Activated effector memory CD4-positive, alpha-beta T cell treated with anti-CD3 and anti-CD28 coated beads, Interleukin-2, amount 50 U/mL, for 16 hours (primary cell): ENCODE measurements at regions not wholly inside any gene's neighbourhood (a gene's known extent, or its start where the extent isn't known, plus 50 kb on each side); places are given as distances from the start of the nearest gene placed in this dataset.
A peak's percentile ranks its signal among the peaks of the same experiment; 100 is the strongest.

Experiments used
- DNase-seq: peaks from one replicate; pipeline ENCODE4 v3.0.0-alpha.2; 2020

DNA sequence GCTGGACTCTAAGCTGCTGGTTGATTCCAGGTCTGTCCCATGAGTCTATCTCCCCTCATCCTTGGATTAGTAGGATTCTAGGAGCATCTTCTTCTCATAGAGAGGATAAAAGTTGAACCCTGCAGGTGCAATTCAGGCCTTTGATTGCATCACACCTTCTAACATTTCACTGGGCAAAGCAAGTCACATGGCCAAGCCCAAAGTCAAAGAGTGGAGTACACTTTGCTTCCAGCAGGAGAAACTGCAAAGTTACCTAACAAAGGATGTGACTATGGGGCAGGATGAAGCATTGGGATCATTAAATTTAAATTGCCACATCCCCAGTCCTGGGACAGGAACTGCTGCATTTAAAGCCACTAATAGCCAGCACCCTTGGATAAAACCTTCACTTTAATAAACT lies 51.0 kb upstream of the EGFLAM start:
- DNase-seq: no peak

DNA sequence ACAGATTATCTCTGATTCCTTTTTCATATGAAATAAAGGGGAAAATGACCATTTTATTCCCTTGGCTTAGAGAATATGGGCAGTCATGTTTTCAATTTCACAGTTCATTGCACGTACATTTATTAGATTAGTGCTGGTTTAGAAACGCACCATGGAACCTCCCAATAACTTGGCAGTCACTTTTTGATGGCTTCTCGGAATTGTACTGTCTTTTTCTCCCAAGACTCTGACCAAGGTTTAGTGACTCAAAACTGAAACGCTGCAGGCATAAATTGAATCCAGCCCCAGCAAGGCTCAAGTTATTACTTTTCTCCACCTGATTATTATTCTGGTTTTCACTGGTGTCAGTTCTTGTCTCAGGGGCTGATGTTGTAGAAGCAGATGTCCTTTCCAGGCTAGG lies 55.6 kb upstream of the EGFLAM start:
- DNase-seq: no peak

DNA sequence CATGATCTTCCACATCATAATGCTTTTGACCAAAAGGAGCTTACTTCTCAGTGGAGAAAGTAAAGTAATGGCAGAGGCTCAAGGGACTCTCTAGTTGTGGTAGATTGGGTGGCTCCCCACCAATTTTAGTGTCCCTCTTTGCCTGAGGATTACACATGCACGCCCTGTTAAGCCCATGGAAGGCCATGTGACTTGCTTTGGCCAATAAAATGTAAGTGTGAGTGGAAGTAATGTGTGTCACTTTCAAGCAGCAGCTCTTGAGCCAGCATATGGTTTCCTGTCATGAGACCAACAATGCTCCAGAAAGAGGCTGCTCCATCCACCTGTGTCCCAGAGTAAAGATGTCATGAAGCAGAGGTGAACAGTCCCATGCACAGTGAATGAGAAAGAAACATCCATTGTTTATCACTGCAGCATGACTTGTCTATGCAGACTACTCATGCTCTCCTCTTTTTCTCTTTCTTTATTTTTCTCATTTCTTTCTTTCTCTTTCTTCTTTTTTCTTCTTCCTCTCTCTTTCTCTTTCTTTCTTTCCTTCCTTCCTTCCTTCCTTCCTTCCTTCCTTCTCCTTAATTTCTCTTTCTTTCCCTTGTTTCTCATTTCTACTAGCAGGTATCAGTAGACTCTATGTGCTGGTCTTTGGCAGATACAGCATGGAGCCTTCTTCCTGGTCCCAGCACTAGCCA lies 57.3 kb upstream of the EGFLAM start:
- DNase-seq: no peak

DNA sequence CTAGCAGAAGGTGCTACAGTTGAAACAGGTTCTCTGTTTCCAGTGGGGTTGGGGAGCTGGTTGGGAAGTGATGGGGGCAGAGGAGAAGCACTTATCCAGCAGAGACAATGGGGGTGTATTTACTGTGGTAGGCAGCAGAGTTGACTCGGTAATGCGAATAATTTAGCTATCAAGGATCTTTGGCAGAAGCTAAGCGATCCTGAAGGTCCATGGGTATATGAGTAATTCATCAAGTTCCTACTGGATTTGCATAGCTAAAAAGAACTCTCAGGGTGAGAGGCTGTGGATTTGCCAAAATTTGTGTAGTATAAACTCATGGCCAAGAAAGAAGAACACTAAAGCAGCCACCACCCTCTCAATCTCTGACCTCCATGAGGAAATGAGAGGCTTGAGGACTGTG lies 61.2 kb upstream of the EGFLAM start:
- no peak for DNase-seq

DNA sequence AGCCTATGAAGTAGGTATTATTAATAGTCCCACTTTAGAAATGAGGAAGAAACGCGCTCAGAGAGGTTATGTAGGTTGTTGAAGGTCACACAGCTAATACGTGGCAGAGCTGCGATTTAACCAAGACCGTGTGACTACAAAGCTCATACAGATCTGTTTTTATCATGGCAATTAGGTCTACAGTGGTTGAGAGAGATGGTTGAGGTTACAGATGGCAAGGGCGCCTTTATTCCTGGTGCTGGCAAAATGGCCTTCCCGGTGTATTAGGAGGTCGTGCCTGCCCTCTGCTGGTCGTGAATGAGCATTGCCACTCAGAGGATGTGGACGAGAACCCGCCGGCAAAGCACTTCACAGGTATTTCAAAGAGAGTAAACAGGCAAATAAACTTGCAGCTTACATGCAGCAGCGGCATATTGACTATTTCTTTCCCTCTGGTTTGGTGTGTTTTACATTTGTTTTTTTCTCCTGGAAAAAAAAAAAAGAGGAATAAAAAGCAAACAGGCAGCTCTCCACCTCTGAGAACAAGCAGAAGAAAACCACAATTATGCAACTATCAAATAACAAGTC lies 65.3 kb upstream of the EGFLAM start:
- peak; percentile 81 for DNase-seq

DNA sequence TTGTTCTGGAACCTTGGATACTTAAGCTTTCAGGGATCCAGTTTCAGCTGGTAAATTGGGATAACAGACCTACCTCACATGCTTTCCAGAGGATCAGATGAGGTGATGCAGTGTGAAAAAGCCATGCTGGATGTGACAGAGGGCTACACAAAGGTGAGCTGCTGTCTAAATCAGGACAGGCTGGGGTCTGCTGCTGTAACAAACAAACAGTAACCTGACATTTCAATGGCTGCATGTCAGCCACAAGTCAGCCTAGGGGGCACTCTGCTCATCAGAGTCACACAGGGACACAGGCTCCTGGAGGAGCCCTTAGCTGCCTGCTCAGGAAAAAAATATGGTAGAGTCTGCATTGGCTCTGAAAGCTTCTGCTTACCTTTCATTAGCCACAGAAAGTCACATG lies 66.7 kb upstream of the EGFLAM start:
- no peak for DNase-seq

DNA sequence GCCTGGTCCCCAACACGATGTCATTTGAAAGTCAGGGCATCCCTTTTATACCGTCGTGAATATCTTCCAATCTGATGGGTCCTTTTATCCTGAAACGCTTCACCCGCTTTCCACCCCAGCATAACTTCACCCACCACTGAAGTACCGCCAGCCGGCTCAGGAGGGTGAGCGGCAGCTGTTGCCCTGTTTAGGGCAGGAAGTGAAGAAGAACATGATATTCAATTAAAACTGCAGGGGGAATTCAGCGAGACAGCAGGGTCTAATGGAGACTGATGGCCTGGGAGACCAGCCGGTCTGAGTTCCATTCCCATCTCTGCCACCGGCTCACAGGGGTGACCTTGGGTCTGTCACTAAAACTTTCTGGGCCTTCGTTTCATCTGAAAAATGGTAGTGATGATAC lies 68.2 kb upstream of the EGFLAM start:
- DNase-seq: no peak

DNA sequence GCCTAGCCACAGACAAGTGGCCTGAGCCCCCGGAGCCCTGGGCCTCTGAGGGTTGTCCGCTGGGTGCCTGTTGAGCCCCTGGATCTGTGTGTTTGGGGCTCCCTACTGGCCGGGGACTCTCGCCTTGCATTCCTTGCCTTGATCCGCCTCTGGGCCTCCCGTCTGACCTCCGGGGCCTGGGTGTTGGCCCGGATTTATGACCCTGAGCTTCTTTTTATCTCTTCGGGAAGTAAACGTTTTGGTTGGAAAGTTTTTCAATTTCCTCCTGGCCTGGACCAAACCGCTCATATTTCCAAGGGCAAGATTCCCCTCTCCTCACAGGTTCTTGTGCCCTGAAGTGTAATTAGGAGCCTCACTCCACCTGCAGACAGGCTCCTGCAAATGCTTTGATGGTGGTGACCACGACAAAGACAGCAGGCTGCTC lies 69.3 kb upstream of the EGFLAM start:
- DNase-seq: no peak

DNA sequence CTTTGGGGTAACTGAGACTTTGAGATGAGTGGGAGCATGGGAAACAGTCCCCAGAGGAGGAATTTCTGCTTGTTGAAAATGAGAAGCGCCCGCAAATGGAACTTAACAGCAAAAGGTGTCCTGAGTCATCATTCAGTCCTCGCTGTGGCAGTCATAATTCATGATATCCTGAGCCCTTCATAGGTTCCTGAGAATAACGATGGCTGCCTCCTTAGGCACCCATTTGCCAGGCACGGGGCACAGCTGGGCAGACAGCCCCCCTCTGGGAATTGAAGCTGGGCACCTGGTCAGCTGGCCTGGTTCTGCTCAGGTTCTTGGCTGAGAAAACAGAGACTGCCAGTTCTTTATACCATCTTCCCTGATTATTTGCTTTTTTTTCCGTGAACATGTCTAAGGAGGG lies 69.8 kb upstream of the EGFLAM start:
- no peak for DNase-seq

DNA sequence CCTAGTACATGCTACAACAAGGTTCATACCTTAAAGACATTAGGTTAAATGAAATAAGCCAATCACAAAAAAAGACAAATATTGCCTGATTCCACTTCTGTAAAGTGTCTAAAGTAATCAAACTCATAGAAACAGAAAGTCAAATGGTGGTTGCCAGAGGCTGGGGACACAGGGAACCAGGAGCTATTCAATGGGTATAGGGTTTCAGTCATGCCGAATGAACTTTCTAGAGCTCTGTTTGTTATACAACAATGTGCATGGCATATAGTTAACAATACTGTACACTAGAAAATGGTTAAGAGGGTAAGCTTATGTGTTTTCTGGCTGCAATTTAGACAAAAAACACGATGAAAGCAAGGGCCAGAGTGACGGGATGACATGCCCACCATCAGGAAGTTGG lies 70.8 kb upstream of the EGFLAM start:
- DNase-seq: no peak

DNA sequence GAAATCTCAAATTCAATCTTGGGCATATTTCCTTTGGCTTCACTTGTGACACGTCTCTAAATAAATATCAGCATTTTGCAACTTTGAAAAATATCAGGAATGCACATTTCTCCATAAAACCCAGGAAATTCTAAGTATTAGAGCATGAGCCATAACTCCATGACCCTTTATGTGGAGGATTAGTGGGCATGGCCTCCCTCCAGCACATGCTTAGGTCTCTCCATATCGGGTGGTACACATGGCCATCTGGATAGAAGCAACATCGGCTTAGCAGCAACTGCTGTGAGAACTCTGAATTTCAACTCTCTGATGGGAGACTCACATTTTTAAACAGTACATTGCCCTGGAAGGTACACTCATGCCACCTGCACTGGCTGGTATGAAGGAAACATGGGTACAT lies 73.7 kb upstream of the EGFLAM start:
- DNase-seq: no peak

DNA sequence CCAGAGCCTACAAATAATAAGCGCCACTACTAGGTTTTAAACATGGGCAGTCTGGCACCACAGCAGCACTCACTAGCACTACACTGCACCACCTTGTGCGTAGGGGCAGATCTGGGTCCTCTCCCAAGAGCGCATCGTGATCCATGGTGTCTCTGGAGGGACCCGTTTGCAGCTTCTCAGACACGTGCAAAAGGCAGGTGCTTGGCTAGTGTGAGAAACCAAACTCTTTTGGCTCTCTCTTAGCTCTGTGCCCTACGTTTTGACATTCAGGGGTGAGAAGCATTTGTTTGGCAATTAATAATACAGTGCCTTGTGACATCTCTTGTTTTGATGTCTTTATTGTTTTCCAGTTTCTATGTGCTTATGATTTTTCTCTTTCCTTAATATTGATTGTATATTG lies 75.4 kb upstream of the EGFLAM start:
- DNase-seq: no peak

DNA sequence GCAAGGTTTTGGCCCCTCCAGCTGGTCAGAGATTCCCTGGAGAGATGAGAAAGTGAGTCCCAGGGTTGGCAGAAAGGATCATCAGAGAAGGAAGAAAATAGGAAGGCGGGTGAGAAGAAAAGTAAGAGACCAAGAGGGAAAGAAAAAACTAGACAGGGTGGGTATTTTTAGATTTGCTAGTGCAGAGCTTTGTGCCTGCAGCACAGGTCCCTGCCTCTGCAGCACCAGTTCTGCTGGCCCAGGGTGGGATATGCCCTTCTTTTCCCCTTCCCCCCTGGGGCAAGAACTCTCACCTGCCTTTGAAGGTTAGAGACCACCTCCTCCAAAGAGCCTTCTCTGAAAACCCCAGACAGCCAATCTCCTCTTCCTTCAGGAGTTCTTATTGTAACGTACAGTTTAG lies 90.3 kb upstream of the EGFLAM start:
- no peak for DNase-seq

DNA sequence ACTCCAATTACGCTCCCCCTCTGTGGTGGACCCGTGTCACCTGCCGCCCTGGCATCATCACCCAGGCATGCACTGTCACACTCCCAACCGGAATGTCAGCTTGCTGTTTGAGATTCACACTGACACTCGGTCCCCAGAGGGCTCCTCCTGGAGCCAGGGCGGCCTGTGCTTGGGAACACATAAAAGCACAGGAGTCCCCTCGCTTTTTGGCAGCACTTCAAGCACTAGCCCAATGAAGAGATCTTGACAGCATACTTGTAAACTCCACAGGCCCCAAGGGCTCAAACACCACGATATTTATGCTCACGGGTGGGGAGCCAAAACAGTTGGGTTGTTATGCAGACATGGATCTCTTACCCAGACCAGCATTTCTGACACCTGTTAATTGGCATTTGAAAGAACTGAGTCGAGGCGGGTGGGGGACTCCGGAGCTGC lies 90.8 kb upstream of the EGFLAM start:
- no peak for DNase-seq

DNA sequence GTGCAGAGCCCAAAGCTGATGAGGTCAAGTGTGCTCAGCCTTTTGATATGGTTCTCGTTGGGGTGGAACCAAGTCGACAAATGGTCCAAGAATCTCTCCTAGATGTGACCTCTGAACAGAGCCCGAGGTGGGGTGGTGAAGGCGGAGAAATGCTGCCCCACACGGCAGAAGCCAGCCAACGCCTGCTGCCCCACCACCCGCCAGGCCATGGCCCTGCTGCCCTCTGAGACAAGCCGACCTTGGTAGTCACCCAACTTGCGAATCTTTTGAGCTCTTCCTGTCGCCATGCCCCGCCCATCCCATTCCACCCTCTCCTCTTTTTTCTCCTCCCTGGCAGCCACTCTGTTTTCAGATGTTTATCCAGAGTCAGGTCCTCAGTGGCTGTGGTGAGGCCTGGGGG lies 91.5 kb upstream of the EGFLAM start:
- DNase-seq: no peak

DNA sequence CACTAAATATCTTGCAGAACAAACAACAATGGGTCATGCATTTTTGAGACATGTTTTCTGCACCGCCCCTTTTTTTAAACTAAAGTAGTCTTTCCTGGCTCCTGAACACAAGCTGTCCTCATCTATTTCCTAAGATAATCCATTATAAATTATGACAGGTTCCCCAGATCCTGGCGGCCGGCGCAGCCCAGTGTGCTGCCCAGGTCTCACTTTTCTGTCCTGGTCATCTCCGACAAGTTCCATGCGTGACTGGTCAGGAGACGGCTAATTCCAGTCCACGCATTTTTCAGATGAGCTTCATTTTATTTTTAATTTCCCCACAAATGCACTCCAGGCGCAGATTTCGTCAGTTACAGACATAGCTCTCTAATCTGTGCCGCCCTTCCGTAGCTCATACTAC lies 92.9 kb upstream of the EGFLAM start:
- DNase-seq: no peak

DNA sequence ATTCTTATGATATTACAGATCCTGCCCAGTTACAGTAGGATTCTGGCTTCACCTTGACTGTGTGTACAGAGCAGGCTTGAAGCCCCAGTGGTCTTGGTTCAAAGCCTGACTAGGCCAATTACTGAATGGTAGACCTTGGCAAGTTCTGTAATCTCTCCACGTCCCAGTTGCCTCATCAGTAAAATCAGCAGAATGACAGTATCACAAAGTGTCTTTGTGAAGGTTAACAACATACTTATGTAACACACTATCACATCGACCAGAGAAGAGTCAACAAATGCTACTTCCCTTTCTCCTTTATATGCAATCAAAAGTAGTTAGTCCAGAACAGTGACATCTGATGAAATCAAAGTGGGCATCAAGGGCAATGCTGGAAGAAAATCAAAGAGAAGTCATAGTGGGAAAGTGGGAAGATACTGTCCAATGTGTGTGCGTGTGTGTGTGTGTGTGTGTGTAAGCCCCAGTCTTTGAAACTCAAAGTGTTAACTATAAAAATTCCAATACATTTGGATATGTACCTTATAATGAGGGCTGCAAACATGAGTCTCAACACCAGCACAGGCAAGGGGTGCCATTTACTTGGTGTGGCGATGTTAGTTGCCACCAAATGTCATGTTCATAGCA lies 93.5 kb upstream of the EGFLAM start:
- no peak for DNase-seq

DNA sequence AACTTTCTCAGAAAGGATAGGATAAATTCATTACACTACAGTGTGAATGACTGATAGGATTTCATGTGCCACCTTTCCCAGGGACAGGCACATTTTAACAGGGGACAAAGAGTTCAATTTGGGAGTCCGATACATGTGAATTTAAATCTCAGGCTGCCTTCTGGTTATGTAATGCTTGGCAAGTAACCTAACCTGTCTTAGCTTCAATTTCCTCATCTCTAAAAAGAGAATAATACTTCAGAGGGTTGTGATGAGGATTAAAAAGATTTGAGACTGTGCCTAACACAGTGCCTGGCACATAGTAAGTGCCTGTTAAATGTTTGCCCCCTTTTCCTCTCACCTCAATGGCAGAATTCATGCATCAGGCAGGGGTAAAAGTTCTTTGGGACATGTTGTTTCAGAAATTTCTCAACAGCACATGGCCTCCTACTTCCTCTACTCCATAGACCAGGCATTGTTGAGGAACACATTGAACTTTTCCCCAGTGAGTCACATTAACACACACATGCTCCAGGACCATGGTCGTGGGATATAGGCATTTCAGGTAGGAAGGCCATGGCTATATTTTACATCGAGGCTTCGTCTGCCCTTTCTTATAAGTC lies 94.6 kb upstream of the EGFLAM start:
- DNase-seq: no peak

DNA sequence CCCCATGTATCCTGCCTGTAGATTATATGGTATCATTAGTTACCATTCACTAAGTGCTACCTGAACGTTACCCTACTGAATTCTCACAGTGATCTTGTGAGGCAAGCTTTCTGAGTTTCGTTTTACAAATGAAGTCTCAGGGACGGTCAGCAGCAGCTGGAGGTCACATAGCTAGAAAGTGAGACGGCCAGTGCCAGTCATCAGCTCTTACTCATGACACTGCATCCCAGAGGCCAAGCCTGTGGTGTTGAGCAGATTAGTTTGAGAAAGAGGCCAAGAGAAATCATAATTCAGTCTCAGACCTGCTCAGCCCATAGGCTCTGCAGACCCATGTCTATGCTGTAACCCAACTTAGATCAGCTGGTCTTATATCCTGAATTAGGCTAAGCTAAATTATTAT lies 95.7 kb upstream of the EGFLAM start:
- DNase-seq: no peak

DNA sequence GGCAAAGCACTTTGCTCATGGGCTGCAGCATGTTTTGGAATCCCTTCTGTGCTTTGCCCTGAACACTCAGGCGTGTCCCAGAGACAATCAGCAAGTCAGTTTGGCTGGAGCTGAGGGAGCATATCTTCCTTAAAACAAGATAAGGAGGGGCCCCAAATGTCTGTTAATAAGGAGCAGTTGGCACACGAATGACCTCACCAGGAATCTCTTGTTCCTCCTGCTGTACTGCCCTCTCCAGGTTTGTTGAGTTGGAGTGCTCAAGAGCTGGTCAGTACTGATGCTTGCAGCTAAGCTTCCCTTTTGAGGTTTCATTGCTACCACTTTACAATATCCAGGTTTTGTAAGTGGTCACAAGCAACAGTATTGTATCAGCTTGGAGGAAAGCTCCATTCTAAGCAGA lies 101.3 kb upstream of the EGFLAM start:
- no peak for DNase-seq

DNA sequence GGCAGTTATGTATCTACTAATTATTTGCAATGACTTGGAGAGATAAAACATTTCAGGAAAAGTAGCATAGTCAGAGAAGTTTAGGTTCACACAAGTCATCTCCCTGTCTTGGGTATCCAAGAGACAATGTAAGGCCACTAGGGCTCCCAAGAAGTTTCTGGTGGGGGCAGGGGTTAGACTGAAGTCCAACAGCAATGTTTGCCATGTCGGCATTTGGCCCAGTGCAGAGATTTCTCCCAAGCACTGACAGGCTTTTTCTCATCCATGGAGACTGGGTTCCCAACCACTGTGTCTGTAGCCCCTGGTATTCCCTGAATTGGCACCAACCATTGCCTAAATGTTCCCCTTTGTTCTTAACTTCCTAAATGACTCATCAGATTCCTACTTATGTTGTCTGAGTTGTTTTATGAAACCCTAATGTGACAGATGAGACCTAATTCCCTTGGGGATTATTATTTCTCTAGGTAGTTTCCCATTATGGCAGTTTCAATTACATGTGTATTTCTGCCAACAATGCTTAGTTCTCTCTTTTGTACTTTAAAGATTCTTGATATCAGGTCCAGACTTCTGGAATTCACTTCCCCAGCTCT lies 103.6 kb upstream of the EGFLAM start:
- no peak for DNase-seq

DNA sequence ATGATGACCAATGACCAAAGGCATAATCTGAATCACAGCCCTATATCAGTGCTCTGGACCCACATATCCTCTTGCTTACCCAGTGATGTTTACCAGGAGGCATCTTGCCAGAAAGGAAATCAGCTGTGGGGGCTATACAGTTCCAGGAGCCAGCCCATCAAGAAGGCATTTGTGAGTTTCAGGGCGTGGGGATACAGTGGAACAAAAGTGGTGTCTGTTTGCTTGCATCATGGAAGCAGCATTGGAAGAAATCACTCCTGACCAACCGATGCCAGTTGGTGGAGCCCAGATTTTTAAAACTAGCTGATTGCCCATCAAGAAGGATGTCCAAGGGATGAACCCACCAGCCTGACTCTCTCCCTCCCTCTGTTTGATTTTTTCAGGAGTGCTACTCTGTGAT lies 106.5 kb upstream of the EGFLAM start:
- no peak for DNase-seq

DNA sequence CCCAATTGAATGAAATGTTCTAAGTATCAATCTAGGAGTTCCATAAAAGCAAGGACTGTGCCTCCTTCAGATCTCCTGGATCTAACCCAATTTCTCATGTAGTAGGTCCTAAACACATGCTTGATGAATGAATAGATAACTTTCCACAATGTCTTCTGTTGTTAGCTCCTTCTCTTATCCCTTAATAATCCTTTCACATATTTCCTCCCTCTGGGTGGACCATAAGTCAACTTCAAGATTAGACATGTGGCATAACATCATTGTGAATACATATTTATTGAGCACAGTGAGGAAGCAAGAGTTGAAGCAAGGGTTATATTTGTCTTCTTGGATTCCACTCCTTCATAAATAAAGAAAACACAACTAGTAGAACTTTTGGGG lies 108.6 kb upstream of the EGFLAM start:
- no peak for DNase-seq

DNA sequence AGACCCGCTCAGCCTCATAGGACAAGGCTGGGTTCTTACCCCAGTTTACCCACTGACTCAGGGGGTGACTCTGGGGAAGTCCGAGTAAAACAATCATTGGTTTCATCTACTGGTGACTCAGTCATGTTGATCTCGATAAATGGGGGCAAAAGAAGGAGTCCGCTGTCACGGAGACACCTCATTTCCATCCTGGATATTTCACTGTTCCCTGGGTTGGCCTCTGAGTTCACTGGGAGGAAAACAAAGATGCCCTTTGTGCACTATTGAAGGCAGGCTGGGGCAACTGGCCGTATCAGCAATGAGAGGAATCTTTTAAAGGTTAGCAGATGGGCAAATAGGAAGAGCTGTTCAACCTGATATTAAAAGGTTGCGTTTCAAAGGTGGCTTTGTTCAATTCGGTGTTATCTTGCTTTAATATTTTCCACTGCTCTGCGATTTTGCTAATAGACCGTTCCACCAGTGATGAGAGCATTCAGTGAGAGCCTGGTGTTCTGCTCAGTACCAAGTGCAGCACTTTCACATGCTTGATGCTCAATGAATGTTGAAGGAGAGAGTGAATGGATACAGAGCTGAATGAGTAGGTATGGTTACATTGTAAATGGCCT lies 110.2 kb upstream of the EGFLAM start:
- DNase-seq: no peak
